AG09309 (cell line): ENCODE measurements at regions not wholly inside any gene's neighbourhood (a gene's known extent, or its start where the extent isn't known, plus 50 kb on each side); places are given as distances from the start of the nearest gene placed in this dataset.

ENCODE experiments used
- DNase-seq: peaks from one replicate; pipeline ENCODE4 v3.0.0-alpha.2; 2010; ENCODE audit warnings: low read depth
- H3K4me3 ChIP-seq: 2 replicates; pipeline ENCODE4 v1.5.1; 2011; ENCODE audit warnings: mild to moderate bottlenecking, low read depth, low read length, moderate library complexity; ENCODE audit not compliant: control insufficient read depth
- CTCF ChIP-seq: IDR thresholded peaks from 2 replicates; pipeline ENCODE4 v1.5.1; 2011; ENCODE audit warnings: mild to moderate bottlenecking, low read depth, low read length, inconsistent platforms; ENCODE audit not compliant: insufficient read depth, control insufficient read depth; ENCODE audit errors: missing control alignments

DNA sequence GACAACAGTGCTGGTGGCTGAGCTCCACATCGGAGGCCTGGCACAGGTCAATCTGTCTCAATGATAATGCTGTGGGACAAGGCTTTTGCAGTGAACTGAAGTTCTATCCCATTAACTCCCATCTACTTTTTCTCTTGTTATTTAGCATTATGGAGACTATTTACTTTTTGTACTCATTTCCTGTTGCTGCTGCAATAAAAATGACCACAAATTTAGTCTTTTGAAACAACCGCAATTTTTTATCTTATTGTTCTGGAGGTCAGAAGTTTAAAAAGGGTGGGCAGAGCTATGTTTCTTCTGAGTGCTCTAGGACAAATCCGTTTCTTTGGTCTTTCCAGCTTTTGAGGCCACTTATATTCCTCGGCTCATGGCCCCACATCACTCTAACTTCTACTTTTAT lies 111.0 kb upstream of the PITX2 start:
- no peak for TF ChIP-seq CTCF
- no peak for DNase-seq
- H3K4me3 ChIP-seq: no peak overlapping the region

GRCh38 chr4:110735686-110736085 lies 112.8 kb upstream of the PITX2 start:
- no peak overlapping the region for H3K4me3 ChIP-seq
- TF ChIP-seq CTCF: no peak
- no peak for DNase-seq

GRCh38 chr4:110737931-110738330 lies 115.1 kb upstream of the PITX2 start:
- DNase-seq: no peak
- TF ChIP-seq CTCF: no peak
- no peak overlapping the region for H3K4me3 ChIP-seq

GRCh38 chr4:110742143-110742542 lies 119.3 kb upstream of the PITX2 start:
- no peak overlapping the region for H3K4me3 ChIP-seq
- TF ChIP-seq CTCF: no peak
- DNase-seq: no peak

- no peak overlapping the region for H3K4me3 ChIP-seq
- no peak for DNase-seq
- TF ChIP-seq CTCF: no peak
These were observed 125.2 kb upstream of the PITX2 start for GRCh38 chr4:110748071-110748470.

- no peak for TF ChIP-seq CTCF
- H3K4me3 ChIP-seq: no peak overlapping the region
- DNase-seq: no peak
These were observed 128.3 kb upstream of the PITX2 start for GRCh38 chr4:110751183-110751582.

DNA sequence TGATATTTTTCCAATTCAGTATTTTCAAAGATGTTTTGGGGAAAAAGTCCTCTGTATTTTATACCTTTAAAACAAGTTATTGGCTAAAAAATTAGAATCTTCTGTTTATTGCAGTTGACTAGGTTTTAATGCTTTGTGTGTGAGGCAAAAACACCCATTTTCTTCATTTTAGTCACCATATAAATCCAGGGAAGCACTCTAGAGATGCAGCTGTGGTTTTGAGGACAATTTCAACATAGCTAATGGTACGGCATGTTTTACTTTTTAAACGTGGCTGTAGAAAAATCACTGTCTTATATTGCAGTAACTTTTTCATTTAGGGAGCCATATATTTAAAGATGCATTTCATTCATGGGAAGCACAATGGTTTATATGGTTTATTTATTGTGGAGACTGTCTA lies 129.1 kb upstream of the PITX2 start:
- H3K4me3 ChIP-seq: no peak overlapping the region
- no peak for TF ChIP-seq CTCF
- peak; percentile 11 for DNase-seq
